Endothelial cell of umbilical vein (primary cell): ENCODE measurements at regions not wholly inside any gene's neighbourhood (a gene's known extent, or its start where the extent isn't known, plus 50 kb on each side); places are given as distances from the start of the nearest gene placed in this dataset.

Experiments used
- CTCF ChIP-seq, 2 donors: IDR thresholded peaks; 1 replicate in 1 of 2; 2 replicates in 1 of 2; pipeline ENCODE4 v1.5.1; 2011; ENCODE audit warnings: low read length in 2 of 2, mild to moderate bottlenecking in 2 of 2, moderate library complexity in 2 of 2, control low read depth in 1 of 2, inconsistent platforms in 1 of 2, low read depth in 1 of 2; ENCODE audit not compliant: insufficient read depth in 1 of 2; ENCODE audit errors: extremely low read depth in 1 of 2
- EZH2 ChIP-seq: IDR thresholded peaks from 2 replicates; pipeline ENCODE4 v1.6.1; 2012; ENCODE audit warnings: borderline replicate concordance, low read depth, mild to moderate bottlenecking, moderate library complexity, low read length, inconsistent platforms; ENCODE audit not compliant: severe bottlenecking
- GATA2 ChIP-seq: IDR thresholded peaks from 2 replicates; pipeline ENCODE4 v1.7.0; 2011; ENCODE audit warnings: low read depth, mild to moderate bottlenecking, moderate library complexity, mixed read lengths, low read length; ENCODE audit not compliant: insufficient read length, insufficient read depth
- JUN ChIP-seq: IDR thresholded peaks from 2 replicates; pipeline ENCODE4 v1.6.1; 2011; ENCODE audit warnings: borderline replicate concordance, low read depth; ENCODE audit not compliant: insufficient read length, insufficient read depth
- MAX ChIP-seq: IDR thresholded peaks from 2 replicates; pipeline ENCODE4 v1.6.1; 2011; ENCODE audit not compliant: insufficient read depth, insufficient read length
- POLR2A ChIP-seq: IDR thresholded peaks from 2 replicates; pipeline ENCODE4 v1.6.1; 2012; ENCODE audit warnings: low read depth, mild to moderate bottlenecking, control low read depth, low read length
- POLR2AphosphoS5 ChIP-seq: IDR thresholded peaks from 2 replicates; pipeline ENCODE4 v1.6.1; 2012; ENCODE audit warnings: low read depth, mild to moderate bottlenecking, control low read depth, low read length, moderate library complexity; ENCODE audit not compliant: insufficient read depth

- TF ChIP-seq EZH2 (no peak), MAX (no peak), CTCF (IDR thresholded peaks at IDR 0.05; ENCODE audit: extremely low read depth in 1 of 2, insufficient read depth in 1 of 2, low read depth in 1 of 2, low read length in 2 of 2) (no peak), JUN (no peak), POLR2AphosphoS5 (no peak), POLR2A (no peak), GATA2 (no peak)
Observed at GRCh38 chr7:97454636-97455035, 277.2 kb upstream of the TAC1 start.
